Uterus (tissue), 2 donors: ENCODE measurements at regions not wholly inside any gene's neighbourhood (a gene's known extent, or its start where the extent isn't known, plus 50 kb on each side); places are given as distances from the start of the nearest gene placed in this dataset.

Source experiments
- CTCF ChIP-seq, 4 experiments: fragments of 200-600 bp in 2 of 4; fragments of 450-650 bp in 2 of 4; sonication (generic) in 2 of 4; IDR thresholded peaks; one replicate each; pipeline ENCODE4 v1.5.1; 2016 to 2019; ENCODE audit warnings: antibody characterized with exemption in 4 of 4, mild to moderate bottlenecking in 2 of 4, moderate library complexity in 1 of 4
- POLR2A ChIP-seq, 2 donors: fragments of 450-650 bp; IDR thresholded peaks; one replicate each; pipeline ENCODE4 v1.6.1; 2016; ENCODE audit warnings: antibody characterized with exemption in 2 of 2, mild to moderate bottlenecking in 1 of 2, moderate library complexity in 1 of 2

DNA sequence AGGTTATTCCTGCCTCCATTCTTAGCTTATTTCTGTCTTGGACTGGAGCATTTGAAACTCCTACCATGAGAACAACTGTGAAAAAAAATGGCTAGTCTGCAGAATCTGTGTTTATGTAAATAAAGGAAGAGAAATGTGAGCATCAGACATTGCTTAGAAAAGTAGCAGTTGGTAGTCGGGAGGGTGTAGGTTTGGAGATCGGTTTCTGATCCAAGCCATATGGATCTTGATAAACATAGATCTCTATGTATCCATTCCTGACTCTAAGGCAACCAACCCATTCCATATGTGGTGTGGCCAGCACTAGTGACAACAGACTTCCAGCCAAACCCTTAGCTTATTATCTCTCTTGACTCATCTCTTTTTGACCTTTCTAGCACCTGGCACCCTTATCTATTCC lies 127.1 kb downstream of the NMUR2 start:
- no peak for TF ChIP-seq POLR2A (IDR thresholded peaks at IDR 0.05)
- TF ChIP-seq CTCF (IDR thresholded peaks at IDR 0.05), result no peak
